GM10266 (cell line): ENCODE measurements at regions not wholly inside any gene's neighbourhood (a gene's known extent, or its start where the extent isn't known, plus 50 kb on each side); places are given as distances from the start of the nearest gene placed in this dataset.

Experiments used
- DNase-seq: peaks from one replicate; pipeline ENCODE4 v3.0.0; 2012; ENCODE audit errors: extremely low spot score
- TF ChIP-seq, protein P1 (sequence below): IDR thresholded peaks from 2 replicates; pipeline ENCODE4 v1.5.1; 2012; ENCODE audit warnings: mild to moderate bottlenecking, low read depth; ENCODE audit not compliant: control insufficient read depth, insufficient read depth; ENCODE audit errors: missing control alignments

DNA sequence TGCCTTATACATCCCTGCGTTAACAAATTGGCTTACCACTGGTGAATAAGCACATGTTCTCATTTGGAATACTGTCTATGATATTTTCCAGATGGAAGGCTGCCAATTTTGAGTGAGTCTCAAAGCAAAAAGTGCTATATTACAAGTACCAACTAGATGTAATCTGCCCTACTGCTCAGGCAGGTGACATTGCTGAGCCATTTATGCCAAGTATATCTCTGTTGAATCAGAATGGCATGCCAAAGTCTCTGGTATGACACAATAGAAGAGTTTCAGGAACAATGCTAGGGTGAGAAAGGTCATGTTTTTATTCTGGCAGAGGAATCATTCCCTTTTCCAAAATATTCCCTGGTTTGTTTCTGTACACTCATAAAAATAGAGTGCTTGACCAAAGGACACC lies 356.5 kb downstream of the CDH9 start:
- TF ChIP-seq, protein P1, sequence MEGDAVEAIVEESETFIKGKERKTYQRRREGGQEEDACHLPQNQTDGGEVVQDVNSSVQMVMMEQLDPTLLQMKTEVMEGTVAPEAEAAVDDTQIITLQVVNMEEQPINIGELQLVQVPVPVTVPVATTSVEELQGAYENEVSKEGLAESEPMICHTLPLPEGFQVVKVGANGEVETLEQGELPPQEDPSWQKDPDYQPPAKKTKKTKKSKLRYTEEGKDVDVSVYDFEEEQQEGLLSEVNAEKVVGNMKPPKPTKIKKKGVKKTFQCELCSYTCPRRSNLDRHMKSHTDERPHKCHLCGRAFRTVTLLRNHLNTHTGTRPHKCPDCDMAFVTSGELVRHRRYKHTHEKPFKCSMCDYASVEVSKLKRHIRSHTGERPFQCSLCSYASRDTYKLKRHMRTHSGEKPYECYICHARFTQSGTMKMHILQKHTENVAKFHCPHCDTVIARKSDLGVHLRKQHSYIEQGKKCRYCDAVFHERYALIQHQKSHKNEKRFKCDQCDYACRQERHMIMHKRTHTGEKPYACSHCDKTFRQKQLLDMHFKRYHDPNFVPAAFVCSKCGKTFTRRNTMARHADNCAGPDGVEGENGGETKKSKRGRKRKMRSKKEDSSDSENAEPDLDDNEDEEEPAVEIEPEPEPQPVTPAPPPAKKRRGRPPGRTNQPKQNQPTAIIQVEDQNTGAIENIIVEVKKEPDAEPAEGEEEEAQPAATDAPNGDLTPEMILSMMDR: no peak
- no peak for DNase-seq

DNA sequence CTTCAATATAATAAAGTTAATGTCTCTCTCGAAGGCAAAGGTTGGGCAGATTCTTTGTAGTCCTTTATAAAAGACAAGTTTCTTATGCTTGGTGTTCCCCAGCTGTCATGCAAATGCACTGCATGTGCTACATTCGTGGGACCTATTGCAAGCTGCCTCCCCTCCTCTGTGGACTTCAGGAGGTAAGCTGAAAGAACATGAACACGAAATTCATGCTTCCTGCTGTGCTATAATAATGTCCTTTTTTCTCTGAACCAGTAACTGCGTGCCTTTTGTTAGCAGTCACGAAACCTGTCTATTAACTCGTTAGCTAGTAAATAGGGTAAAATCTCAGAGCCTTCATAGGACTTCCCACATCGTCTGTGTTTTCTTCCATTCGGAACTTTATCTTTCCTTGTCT lies 363.5 kb downstream of the CDH9 start:
- DNase-seq: no peak
- TF ChIP-seq, protein P1: no peak

DNA sequence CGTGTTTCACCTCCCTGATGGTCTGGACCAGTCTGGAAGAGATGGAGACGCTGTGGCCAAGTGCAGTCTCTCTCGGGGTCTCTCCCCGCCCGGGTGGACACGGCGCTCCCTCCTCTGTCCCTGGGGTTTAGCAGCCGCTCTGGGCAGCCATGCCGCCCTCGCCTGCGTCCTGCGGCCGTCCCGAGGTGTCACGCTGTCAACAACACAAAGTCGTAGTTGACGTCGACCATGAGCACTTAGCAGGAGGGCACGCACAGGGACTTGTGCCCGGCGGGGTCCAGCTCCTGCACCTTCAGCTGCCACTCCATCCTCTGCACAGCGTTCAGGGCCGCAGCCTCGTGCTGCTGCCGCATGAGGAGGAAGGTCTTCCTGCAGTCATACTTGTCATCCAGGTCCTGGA lies 368.9 kb downstream of the CDH9 start:
- TF ChIP-seq, protein P1: no peak
- no peak for DNase-seq

DNA sequence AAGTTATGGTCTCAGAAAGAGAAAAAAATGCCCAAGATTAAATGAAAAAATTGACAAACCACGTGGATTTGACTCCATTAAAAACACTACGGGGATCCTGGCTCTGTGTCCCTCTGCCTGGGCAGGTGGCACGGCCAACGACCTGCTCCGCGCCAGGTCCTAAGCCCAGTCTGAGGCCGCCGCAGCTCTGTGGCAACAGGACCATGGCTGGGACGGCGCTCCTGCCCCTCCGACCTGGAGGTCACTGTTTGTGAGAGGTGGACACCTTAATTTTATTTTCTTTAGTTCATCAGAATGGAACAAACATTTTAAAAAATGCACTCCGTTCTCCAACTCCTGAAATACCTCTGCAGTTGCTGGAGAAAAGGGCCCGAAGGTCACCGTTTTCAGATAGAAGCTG lies 369.4 kb downstream of the CDH9 start:
- TF ChIP-seq, protein P1: no peak
- no peak for DNase-seq

DNA sequence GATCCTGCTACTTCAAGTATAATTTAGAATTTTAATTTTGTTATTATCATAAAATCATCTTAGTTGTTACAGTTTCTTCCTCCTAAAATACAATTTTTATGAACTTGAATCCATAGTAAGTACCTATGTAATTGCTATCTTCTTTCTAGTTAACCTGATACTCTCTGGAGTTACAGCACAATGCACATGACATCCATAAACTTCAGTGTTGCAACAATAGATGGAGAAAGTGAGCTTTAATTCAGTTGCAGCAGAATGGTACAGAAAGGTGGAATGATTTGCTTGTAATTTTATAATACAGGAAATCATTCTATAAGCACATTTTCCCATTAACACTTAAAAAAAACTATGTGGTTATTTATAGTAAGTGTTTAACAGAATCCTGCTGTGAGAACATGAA lies 372.0 kb downstream of the CDH9 start:
- TF ChIP-seq, protein P1: no peak
- no peak for DNase-seq

DNA sequence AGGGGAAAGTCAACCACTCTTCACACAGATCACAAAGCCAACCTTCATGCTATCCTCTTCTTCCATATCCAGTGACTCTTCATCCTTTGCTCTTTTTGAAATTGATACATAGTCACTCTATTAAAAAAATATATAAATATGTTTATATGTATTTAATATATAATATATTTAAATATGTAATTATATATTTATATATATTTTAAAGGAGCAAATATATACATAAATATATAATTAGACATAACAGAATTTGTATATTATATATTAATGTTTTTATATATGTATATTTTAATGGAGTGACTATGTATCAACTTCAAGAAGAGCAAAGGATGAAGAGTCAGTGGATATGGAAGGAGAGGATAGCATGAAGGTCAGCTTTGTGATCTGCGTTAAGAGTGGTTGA lies 374.9 kb downstream of the CDH9 start:
- DNase-seq: no peak
- TF ChIP-seq, protein P1: no peak

DNA sequence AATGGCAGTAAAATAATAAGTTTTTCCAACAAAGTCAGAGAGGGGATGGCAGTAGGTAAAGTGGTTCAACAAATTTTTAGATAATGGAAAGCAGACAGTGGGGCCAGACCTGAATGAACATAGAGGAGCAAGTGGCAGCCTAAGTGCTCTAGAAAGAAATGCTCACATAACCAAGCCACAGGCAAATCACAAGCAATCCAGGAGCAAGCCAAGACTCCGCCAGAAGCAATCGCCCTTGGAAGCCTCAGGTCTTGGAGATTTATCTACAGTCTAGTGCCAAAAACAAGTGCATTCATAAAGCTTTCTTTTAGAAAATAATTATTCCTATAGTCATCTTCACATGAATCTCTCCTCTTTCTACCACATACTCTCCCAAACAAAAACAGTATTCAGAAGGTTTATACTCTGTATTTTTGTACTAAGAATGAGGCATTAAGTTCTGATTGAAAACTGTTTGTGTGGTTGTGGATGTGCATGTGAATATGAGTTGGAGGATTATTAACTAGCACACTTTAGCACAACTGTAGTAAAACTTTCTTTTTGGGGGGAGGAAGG lies 375.5 kb downstream of the CDH9 start:
- TF ChIP-seq, protein P1: no peak
- DNase-seq: no peak

DNA sequence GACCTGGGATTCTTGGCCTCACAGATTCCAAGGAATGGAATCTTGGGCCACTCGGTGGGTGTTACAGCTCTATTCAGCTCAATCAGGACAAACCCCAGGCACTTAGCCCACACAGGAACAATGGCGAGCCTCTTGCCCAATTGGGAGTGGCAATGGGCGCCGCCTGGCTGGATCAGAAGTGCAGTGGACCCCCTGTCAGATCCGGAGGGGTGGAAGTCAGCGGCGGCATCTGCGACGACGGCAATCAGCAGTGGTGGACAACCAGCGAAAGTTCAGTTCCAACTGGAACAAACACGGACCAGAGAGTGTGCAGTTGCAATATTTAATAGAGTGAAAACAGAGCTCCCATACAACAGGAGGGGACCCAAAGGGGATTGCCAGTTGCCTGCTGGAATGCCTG lies 378.3 kb downstream of the CDH9 start:
- TF ChIP-seq, protein P1: no peak
- no peak for DNase-seq
